H9 (cell line): ENCODE measurements at regions not wholly inside any gene's neighbourhood (a gene's known extent, or its start where the extent isn't known, plus 50 kb on each side); places are given as distances from the start of the nearest gene placed in this dataset.

Source experiments
- DNase-seq: peaks from one replicate; pipeline ENCODE4 v3.0.0-alpha.2; 2017
- H2AFZ ChIP-seq: one replicate; pipeline ENCODE4 v1.6.1; 2013; ENCODE audit warnings: mild to moderate bottlenecking, low read length, control low read depth, moderate library complexity
- H2AK5ac ChIP-seq: 2 replicates; pipeline ENCODE4 v1.6.1; 2013; ENCODE audit warnings: low read length, control low read depth, mixed read lengths; ENCODE audit not compliant: insufficient read length
- H2BK120ac ChIP-seq: one replicate; pipeline ENCODE4 v1.6.1; 2013; ENCODE audit warnings: low read depth, mild to moderate bottlenecking, low read length, control low read depth, inconsistent platforms; ENCODE audit not compliant: poor library complexity, severe bottlenecking
- H2BK12ac ChIP-seq: 2 replicates; pipeline ENCODE4 v1.6.1; 2013; ENCODE audit warnings: low read length, control low read depth, mixed read lengths, low read depth; ENCODE audit not compliant: insufficient read length
- H2BK15ac ChIP-seq: 2 replicates; pipeline ENCODE4 v1.6.1; 2013; ENCODE audit warnings: low read depth, low read length, control low read depth
- H2BK20ac ChIP-seq: one replicate; pipeline ENCODE4 v1.6.1; 2013; ENCODE audit warnings: low read depth, mild to moderate bottlenecking, low read length, control low read depth, inconsistent platforms; ENCODE audit not compliant: poor library complexity, severe bottlenecking
- H2BK5ac ChIP-seq: 2 replicates; pipeline ENCODE4 v1.6.1; 2013; ENCODE audit warnings: low read length, control low read depth, mixed read lengths; ENCODE audit not compliant: insufficient read length
- H3K14ac ChIP-seq: 2 replicates; pipeline ENCODE4 v1.6.1; 2013; ENCODE audit warnings: low read length, control low read depth; ENCODE audit not compliant: insufficient read depth
- H3K18ac ChIP-seq: 2 replicates; pipeline ENCODE4 v1.6.1; 2013; ENCODE audit warnings: low read depth, mild to moderate bottlenecking, mixed read lengths, low read length, control low read depth; ENCODE audit not compliant: insufficient read length
- H3K23ac ChIP-seq: 2 replicates; pipeline ENCODE4 v1.6.1; 2013; ENCODE audit warnings: low read length, control low read depth, mixed read lengths, low read depth; ENCODE audit not compliant: insufficient read length
- H3K23me2 ChIP-seq: 2 replicates; pipeline ENCODE4 v1.6.1; 2013; ENCODE audit warnings: low read depth, mild to moderate bottlenecking, mixed read lengths, low read length, control low read depth; ENCODE audit not compliant: insufficient read length, poor library complexity, severe bottlenecking
- H3K27ac ChIP-seq: 2 replicates; pipeline ENCODE4 v1.5.1; 2013; ENCODE audit warnings: low read length, control low read depth, mixed read lengths, low read depth; ENCODE audit not compliant: insufficient read length
- H3K27me3 ChIP-seq: 2 replicates; pipeline ENCODE4 v1.6.1; 2013; ENCODE audit warnings: low read length, control low read depth, inconsistent platforms; ENCODE audit not compliant: insufficient read depth
- H3K4ac ChIP-seq: 2 replicates; pipeline ENCODE4 v1.6.1; 2013; ENCODE audit warnings: low read depth, mild to moderate bottlenecking, control low read depth, inconsistent platforms, low read length, moderate library complexity
- H3K4me1 ChIP-seq: 2 replicates; pipeline ENCODE4 v1.6.1; 2013; ENCODE audit warnings: low read length, control low read depth, inconsistent platforms; ENCODE audit not compliant: insufficient read depth
- H3K4me2 ChIP-seq: 2 replicates; pipeline ENCODE4 v1.6.1; 2013; ENCODE audit warnings: low read length, control low read depth, mixed read lengths; ENCODE audit not compliant: insufficient read length, insufficient read depth
- H3K56ac ChIP-seq: 2 replicates; pipeline ENCODE4 v1.6.1; 2013; ENCODE audit warnings: low read depth, mild to moderate bottlenecking, mixed read lengths, low read length, control low read depth; ENCODE audit not compliant: insufficient read length
- H3K79me1 ChIP-seq: 2 replicates; pipeline ENCODE4 v1.6.1; 2013; ENCODE audit warnings: low read depth, mild to moderate bottlenecking, moderate library complexity, low read length, control low read depth, inconsistent platforms; ENCODE audit not compliant: insufficient read depth, poor library complexity, severe bottlenecking
- H3K79me2 ChIP-seq: 2 replicates; pipeline ENCODE4 v1.6.1; 2013; ENCODE audit warnings: low read length, control low read depth, inconsistent platforms; ENCODE audit not compliant: insufficient read depth
- H3K9ac ChIP-seq: 2 replicates; pipeline ENCODE4 v1.6.1; 2013; ENCODE audit warnings: low read length, control low read depth, mixed read lengths; ENCODE audit not compliant: insufficient read length; ENCODE audit errors: extremely low read depth
- H3K9me3 ChIP-seq: one replicate; pipeline ENCODE4 v1.6.1; 2013; ENCODE audit warnings: low read depth, low read length, inconsistent platforms; ENCODE audit not compliant: control insufficient read depth
- H3T11ph ChIP-seq: one replicate; pipeline ENCODE4 v1.6.1; 2013; ENCODE audit warnings: mild to moderate bottlenecking, low read length, control low read depth, inconsistent platforms
- H4K20me1 ChIP-seq: one replicate; pipeline ENCODE4 v1.6.1; 2013; ENCODE audit not compliant: control insufficient read depth, insufficient read length, insufficient read depth
- H4K5ac ChIP-seq: 2 replicates; pipeline ENCODE4 v1.6.1; 2013; ENCODE audit warnings: low read depth, mild to moderate bottlenecking, mixed read lengths, low read length, control low read depth; ENCODE audit not compliant: insufficient read length
- H4K8ac ChIP-seq: replicated peaks from 2 replicates; pipeline ENCODE4 v1.6.1; 2013; ENCODE audit warnings: low read length, control low read depth, mixed read lengths, low read depth; ENCODE audit not compliant: insufficient read length
- H4K91ac ChIP-seq: 2 replicates; pipeline ENCODE4 v1.6.1; 2013; ENCODE audit warnings: low read depth, mild to moderate bottlenecking, moderate library complexity, mixed read lengths, low read length, control low read depth; ENCODE audit not compliant: insufficient read length
- H3K27ac Mint-ChIP-seq, 3 experiments: 2 replicates in 2 of 3; 3 replicates in 1 of 3; pipeline ENCODE4 v1.8.0; 2020 to 2021; ENCODE audit warnings: mixed read lengths in 3 of 3, mild to moderate bottlenecking in 1 of 3, moderate library complexity in 1 of 3
- H3K27me3 Mint-ChIP-seq: 2 replicates; pipeline ENCODE4 v1.8.0; 2021; ENCODE audit warnings: low read depth, mild to moderate bottlenecking, moderate library complexity, mixed read lengths
- H3K36me3 Mint-ChIP-seq, 3 experiments: 2 replicates in 2 of 3; 3 replicates in 1 of 3; pipeline ENCODE4 v1.8.0; 2020 to 2021; ENCODE audit warnings: low read depth in 3 of 3, mixed read lengths in 3 of 3; ENCODE audit not compliant: insufficient read depth in 1 of 3
- H3K4me1 Mint-ChIP-seq, 2 experiments: 2 replicates each; pipeline ENCODE4 v1.8.0; 2020; ENCODE audit warnings: mixed read lengths in 2 of 2
- H3K4me3 Mint-ChIP-seq, 2 experiments: 2 replicates in 1 of 2; 3 replicates in 1 of 2; pipeline ENCODE4 v1.8.0; 2020 to 2021; ENCODE audit warnings: mild to moderate bottlenecking in 2 of 2, mixed read lengths in 2 of 2, moderate library complexity in 1 of 2
- H3K9me3 Mint-ChIP-seq, 2 experiments: 2 replicates in 1 of 2; 3 replicates in 1 of 2; pipeline ENCODE4 v1.8.0; 2020; ENCODE audit warnings: mild to moderate bottlenecking in 2 of 2, mixed read lengths in 2 of 2, moderate library complexity in 1 of 2
- CTCF ChIP-seq: fragments of 200-600 bp; sonication (generic); conservative IDR thresholded peaks from 3 replicates; pipeline ENCODE4 v1.8.0; 2021; ENCODE audit warnings: antibody characterized with exemption, mild to moderate bottlenecking
- WGBS: extraction: QIAGEN DNeasy Blood & Tissue Kit; methylation state at CpG from one replicate; pipeline ENCODE4 v1.1.7; 2013; ENCODE audit warnings: missing lambda C conversion rate, low lambda C conversion rate, mixed read lengths; ENCODE audit not compliant: insufficient read length; ENCODE audit errors: extremely low coverage; 5-methylcytosine and 5-hydroxymethylcytosine counted together

DNA sequence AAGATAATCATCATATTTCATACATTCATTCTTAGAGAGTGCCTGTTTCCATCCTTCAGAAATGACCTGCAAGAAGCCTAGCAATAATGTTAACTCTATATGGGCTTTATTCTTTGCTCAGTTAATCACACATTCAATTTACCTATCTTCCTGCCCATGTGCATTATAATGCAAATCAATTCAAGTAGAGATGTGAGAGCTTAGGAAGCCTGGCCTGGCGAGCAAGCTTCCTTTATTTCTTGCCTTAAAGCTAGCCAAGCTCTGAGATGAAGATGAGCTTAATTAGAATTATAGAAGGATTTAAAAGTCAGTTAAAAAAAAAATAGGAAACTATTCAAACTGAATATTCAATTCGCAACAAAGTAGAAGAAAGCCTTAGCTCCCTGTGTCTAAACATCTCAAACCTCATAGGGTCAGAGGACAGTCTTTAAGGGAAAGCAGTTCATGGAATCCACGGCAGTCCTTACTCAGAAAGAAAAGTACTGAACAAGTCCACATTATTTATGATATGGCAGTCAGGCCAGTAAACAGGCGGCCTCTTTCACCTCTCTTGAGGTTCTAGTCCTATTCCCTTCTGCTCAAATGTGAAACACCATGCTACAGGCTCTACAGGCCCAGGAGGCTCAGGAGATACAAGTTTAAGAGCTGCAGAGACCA is 214.1 kb downstream of the TFEC start:
- H3K4me2 ChIP-seq: peak overlapping the region; percentile 40
- H3K4me1 ChIP-seq: peaks cover 8% of the 10 kb centered on the region; the same call in 1 of the 2 replicates
- no peak overlapping the region for H3K23ac ChIP-seq
- no peaks in the 10 kb centered on the region for H3K79me2 ChIP-seq
- Mint-ChIP-seq H3K36me3 (no peaks in the 10 kb centered on the region; a peak in 1 of 7 replicates), H3K27me3 (peaks cover 14% of the 10 kb centered on the region), H3K9me3 (no peaks in the 10 kb centered on the region), H3K4me1 (peaks cover 38 to 46% of the 10 kb centered on the region in 2 experiments), H3K4me3 (0 out of 5 replicates have a peak overlapping the region, but pooled peaks of 1 of the 2 experiments have one; percentile 31), H3K27ac (peak overlapping the region in 2 of 3 experiments; percentile 36 to 50; a peak in 2 of 7 replicates)
- no peaks in the 10 kb centered on the region for H3K23me2 ChIP-seq
- H2AFZ ChIP-seq: no peak overlapping the region
- no peak overlapping the region for H2BK120ac ChIP-seq
- no peak overlapping the region for H3K4ac ChIP-seq
- H3K79me1 ChIP-seq: no peaks in the 10 kb centered on the region
- no peak for TF ChIP-seq CTCF
- no peak overlapping the region for H2BK12ac ChIP-seq
- H3K18ac ChIP-seq: no peak overlapping the region
- no peak for DNase-seq
- H3K14ac ChIP-seq: no peak overlapping the region
- no peaks in the 10 kb centered on the region for H4K20me1 ChIP-seq
- H2BK15ac ChIP-seq: no peak overlapping the region
- no peak overlapping the region for H4K5ac ChIP-seq
- H2BK20ac ChIP-seq: no peak overlapping the region
- no peak overlapping the region for H3K56ac ChIP-seq
- no peaks in the 10 kb centered on the region for H3K27me3 ChIP-seq
- H4K91ac ChIP-seq: no peak overlapping the region
- H2BK5ac ChIP-seq: no peak overlapping the region
- WGBS: no CpG with 5 or more reads among the region's 4 CpGs
- H3T11ph ChIP-seq: no peak overlapping the region
- no peaks in the 10 kb centered on the region for H3K9me3 ChIP-seq
- no peak overlapping the region for H2AK5ac ChIP-seq
- H3K27ac ChIP-seq: no peak overlapping the region
- H4K8ac ChIP-seq: no peak overlapping the region
- H3K9ac ChIP-seq: no peak overlapping the region
